ENCODE measurements at regions not wholly inside any gene's neighbourhood (a gene's known extent, or its start where the extent isn't known, plus 50 kb on each side); places are given as distances from the start of the nearest gene placed in this dataset.

DNA sequence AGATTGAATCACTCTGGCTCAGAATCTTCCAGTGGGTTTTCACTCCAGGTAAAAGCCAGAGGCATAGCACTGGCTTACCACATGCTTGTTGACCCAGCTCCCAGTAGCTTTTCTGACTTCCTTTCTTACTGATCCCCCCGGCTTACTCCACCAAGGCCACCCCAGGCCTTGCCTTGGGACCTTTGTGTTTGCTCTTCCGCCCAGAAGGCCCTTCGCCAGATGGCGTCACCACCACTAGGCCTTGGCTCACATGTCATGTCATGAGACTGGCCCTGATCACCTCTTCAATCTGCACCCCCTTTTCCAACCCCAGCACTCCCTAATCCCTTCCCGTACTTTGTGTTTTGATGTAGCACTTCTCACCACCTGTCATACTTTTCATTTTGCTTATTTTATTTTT lies 98.5 kb upstream of the UMPS start:
- Histone ChIP-seq H3K9me3 (ENCODE audit: low read length) (no peaks in the 10 kb centered on the region), H2AFZ (ENCODE audit: low read length) (no peak overlapping the region), H3K4me3 (ENCODE audit: low read depth, low read length, poor library complexity, severe bottlenecking) (no peak overlapping the region), H3K27ac (ENCODE audit: low read depth, low read length, poor library complexity, severe bottlenecking) (no peak overlapping the region), H4K20me1 (ENCODE audit: insufficient read depth, low read length) (no peaks in the 10 kb centered on the region), H3K4me2 (ENCODE audit: low read length) (no peak overlapping the region), H3K9ac (ENCODE audit: low read length) (no peak overlapping the region), H3K36me3 (ENCODE audit: insufficient read depth, low read length) (no peaks in the 10 kb centered on the region), H3K79me2 (ENCODE audit: insufficient read depth, low read length) (no peaks in the 10 kb centered on the region), H3K4me1 (ENCODE audit: insufficient read depth, low read length, severe bottlenecking) (no peaks in the 10 kb centered on the region), H3K9me2 (ENCODE audit: low read depth, low read length) (no peaks in the 10 kb centered on the region), H3K27me3 (ENCODE audit: insufficient read depth, low read length) (no peaks in the 10 kb centered on the region; the same call in 1 of the 2 replicates), H3F3A (ENCODE audit: insufficient read depth, low read length) (no peaks in the 10 kb centered on the region)
- no peak for TF ChIP-seq EZH2 (IDR thresholded peaks at IDR 0.05; ENCODE audit: borderline replicate concordance, low read length)
- TF ChIP-seq, protein P1, sequence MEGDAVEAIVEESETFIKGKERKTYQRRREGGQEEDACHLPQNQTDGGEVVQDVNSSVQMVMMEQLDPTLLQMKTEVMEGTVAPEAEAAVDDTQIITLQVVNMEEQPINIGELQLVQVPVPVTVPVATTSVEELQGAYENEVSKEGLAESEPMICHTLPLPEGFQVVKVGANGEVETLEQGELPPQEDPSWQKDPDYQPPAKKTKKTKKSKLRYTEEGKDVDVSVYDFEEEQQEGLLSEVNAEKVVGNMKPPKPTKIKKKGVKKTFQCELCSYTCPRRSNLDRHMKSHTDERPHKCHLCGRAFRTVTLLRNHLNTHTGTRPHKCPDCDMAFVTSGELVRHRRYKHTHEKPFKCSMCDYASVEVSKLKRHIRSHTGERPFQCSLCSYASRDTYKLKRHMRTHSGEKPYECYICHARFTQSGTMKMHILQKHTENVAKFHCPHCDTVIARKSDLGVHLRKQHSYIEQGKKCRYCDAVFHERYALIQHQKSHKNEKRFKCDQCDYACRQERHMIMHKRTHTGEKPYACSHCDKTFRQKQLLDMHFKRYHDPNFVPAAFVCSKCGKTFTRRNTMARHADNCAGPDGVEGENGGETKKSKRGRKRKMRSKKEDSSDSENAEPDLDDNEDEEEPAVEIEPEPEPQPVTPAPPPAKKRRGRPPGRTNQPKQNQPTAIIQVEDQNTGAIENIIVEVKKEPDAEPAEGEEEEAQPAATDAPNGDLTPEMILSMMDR (IDR thresholded peaks at IDR 0.05; ENCODE audit: low read length) = no peak

DNA sequence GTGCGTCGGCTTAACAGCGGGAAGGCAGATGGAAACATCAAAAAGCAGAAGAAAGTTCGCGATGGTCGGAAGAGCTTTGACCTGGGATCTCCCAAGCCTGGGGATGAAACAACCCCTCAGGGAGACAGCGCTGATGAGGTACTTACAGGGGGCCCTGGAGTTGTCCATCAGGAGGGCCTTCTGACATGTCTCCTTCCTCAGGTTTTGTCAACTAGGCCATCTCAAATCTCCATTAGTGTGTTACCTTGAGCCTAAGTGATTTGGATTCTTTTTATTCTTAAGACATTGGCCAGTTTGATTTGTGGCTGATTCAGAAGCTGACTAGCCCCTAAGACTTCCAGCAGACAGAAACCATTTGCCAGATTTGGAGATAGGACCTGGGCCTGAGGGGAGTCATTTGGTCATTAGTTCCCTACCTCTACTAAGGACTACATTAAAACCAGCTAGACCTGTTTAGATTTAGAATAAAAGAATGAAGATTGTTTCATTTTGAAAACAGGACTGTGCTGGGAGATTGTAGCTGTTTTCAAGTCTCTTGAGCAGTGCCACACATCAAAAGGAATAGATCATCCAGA lies 97.6 kb upstream of the UMPS start:
- no peak overlapping the region for H3K4me3 ChIP-seq (ENCODE audit: low read depth, low read length, poor library complexity, severe bottlenecking)
- H3K4me2 ChIP-seq (ENCODE audit: low read length) = no peak overlapping the region
- no peaks in the 10 kb centered on the region for H3K36me3 ChIP-seq (ENCODE audit: insufficient read depth, low read length)
- no peaks in the 10 kb centered on the region for H3F3A ChIP-seq (ENCODE audit: insufficient read depth, low read length)
- no peak for TF ChIP-seq EZH2 (IDR thresholded peaks at IDR 0.05; ENCODE audit: borderline replicate concordance, low read length)
- TF ChIP-seq, protein P1 (IDR thresholded peaks at IDR 0.05; ENCODE audit: low read length) = no peak
- H3K79me2 ChIP-seq (ENCODE audit: insufficient read depth, low read length) = no peaks in the 10 kb centered on the region
- H3K4me1 ChIP-seq (ENCODE audit: insufficient read depth, low read length, severe bottlenecking) = no peaks in the 10 kb centered on the region
- H3K27me3 ChIP-seq (ENCODE audit: insufficient read depth, low read length) = no peaks in the 10 kb centered on the region; the same call in 1 of the 2 replicates
- no peak overlapping the region for H2AFZ ChIP-seq (ENCODE audit: low read length)
- H3K9me3 ChIP-seq (ENCODE audit: low read length) = no peaks in the 10 kb centered on the region
- no peaks in the 10 kb centered on the region for H3K9me2 ChIP-seq (ENCODE audit: low read depth, low read length)
- H4K20me1 ChIP-seq (ENCODE audit: insufficient read depth, low read length) = no peaks in the 10 kb centered on the region
- H3K27ac ChIP-seq (ENCODE audit: low read depth, low read length, poor library complexity, severe bottlenecking) = no peak overlapping the region
- H3K9ac ChIP-seq (ENCODE audit: low read length) = no peak overlapping the region

DNA sequence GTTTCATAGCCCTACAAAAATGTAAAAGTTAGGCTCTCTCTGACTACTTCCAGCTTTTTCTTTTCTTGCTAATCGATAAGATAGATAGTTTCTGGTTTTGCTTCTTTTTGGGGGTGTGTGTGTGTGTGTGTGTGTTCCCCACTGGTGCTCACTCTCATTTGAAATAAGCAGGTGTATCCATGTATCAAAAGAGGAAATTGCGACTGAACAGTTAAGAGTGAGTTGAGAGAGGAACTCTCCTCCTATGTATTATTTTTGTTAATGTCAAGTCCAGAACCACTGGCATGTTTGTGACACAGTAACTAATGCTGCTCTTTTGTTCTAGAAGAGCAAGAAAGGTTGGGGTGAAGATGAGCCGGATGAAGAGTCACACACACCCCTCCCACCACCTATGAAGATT lies 96.7 kb upstream of the UMPS start:
- Histone ChIP-seq H4K20me1 (ENCODE audit: insufficient read depth, low read length) (no peaks in the 10 kb centered on the region), H3K9ac (ENCODE audit: low read length) (no peak overlapping the region), H3K9me3 (ENCODE audit: low read length) (no peaks in the 10 kb centered on the region), H3K4me2 (ENCODE audit: low read length) (no peak overlapping the region), H3K4me3 (ENCODE audit: low read depth, low read length, poor library complexity, severe bottlenecking) (no peak overlapping the region), H3K79me2 (ENCODE audit: insufficient read depth, low read length) (no peaks in the 10 kb centered on the region), H3K27ac (ENCODE audit: low read depth, low read length, poor library complexity, severe bottlenecking) (no peak overlapping the region), H3K27me3 (ENCODE audit: insufficient read depth, low read length) (no peaks in the 10 kb centered on the region; the same call in 1 of the 2 replicates), H3K9me2 (ENCODE audit: low read depth, low read length) (no peaks in the 10 kb centered on the region), H3F3A (ENCODE audit: insufficient read depth, low read length) (no peaks in the 10 kb centered on the region), H2AFZ (ENCODE audit: low read length) (no peak overlapping the region), H3K4me1 (ENCODE audit: insufficient read depth, low read length, severe bottlenecking) (no peaks in the 10 kb centered on the region), H3K36me3 (ENCODE audit: insufficient read depth, low read length) (no peaks in the 10 kb centered on the region)
- no peak for TF ChIP-seq EZH2 (IDR thresholded peaks at IDR 0.05; ENCODE audit: borderline replicate concordance, low read length)
- TF ChIP-seq, protein P1 (IDR thresholded peaks at IDR 0.05; ENCODE audit: low read length) = no peak
